IMR-90 (cell line): ENCODE measurements at regions not wholly inside any gene's neighbourhood (a gene's known extent, or its start where the extent isn't known, plus 50 kb on each side); places are given as distances from the start of the nearest gene placed in this dataset.

Source experiments
- ATAC-seq: fragments of 200-7000 bp; cut with Tn5 transposase; 2 replicates; pipeline ENCODE4 v1.9.1; 2020; ENCODE audit warnings: low read depth, mild to moderate bottlenecking, moderate library complexity
- BruUV-seq: library from RNA; stranded (reverse); fragments of 400-500 nt; replicated peaks from 2 replicates; lab custom pipeline; 2021; lab: Mats Ljungman, UMichigan
- CTCF ChIA-PET: fragments of 300-600 bp; formaldehyde crosslinking; extraction: SDS; loops from one replicate; lab custom pipeline; 2021; ENCODE audit warnings: antibody characterized with exemption; lab: Yijun Ruan, JAX
- POLR2A ChIA-PET: fragments of 300-600 bp; sonication (Branson Sonifier 250); formaldehyde crosslinking; loops from one replicate; lab custom pipeline; 2022; ENCODE audit warnings: antibody characterized with exemption; ENCODE audit not compliant: unreplicated experiment; lab: Charles Lee
- DNase-seq: peaks from one replicate; pipeline ENCODE4 v3.0.0; 2013
- H2AFZ ChIP-seq: replicated peaks from 2 replicates; pipeline ENCODE3; 2013; ENCODE audit warnings: low read length, mild to moderate bottlenecking; ENCODE audit not compliant: poor library complexity
- H2AK5ac ChIP-seq: 2 replicates; pipeline ENCODE4 v1.6.1; 2013; ENCODE audit warnings: low read depth, low read length, inconsistent platforms
- H2AK9ac ChIP-seq: replicated peaks from 2 replicates; pipeline ENCODE3; 2013; ENCODE audit warnings: mild to moderate bottlenecking, low read depth, low read length, moderate library complexity; ENCODE audit not compliant: poor library complexity
- H2BK120ac ChIP-seq: 2 replicates; pipeline ENCODE4 v1.6.1; 2013; ENCODE audit warnings: low read depth, low read length, inconsistent platforms
- H2BK15ac ChIP-seq: 3 replicates; pipeline ENCODE4 v1.6.1; 2013; ENCODE audit warnings: low read depth, low read length, inconsistent platforms
- H2BK20ac ChIP-seq: 2 replicates; pipeline ENCODE4 v1.6.1; 2013; ENCODE audit warnings: low read depth, mild to moderate bottlenecking, inconsistent platforms, low read length, moderate library complexity
- H2BK5ac ChIP-seq: 2 replicates; pipeline ENCODE4 v1.6.1; 2013; ENCODE audit warnings: mild to moderate bottlenecking, low read depth, low read length, inconsistent platforms; ENCODE audit not compliant: poor library complexity, severe bottlenecking
- H3K14ac ChIP-seq: replicated peaks from 2 replicates; pipeline ENCODE4 v1.6.1; 2013; ENCODE audit warnings: low read depth, low read length, inconsistent platforms
- H3K18ac ChIP-seq: 2 replicates; pipeline ENCODE4 v1.6.1; 2013; ENCODE audit warnings: low read depth, low read length, control low read depth
- H3K23ac ChIP-seq: 2 replicates; pipeline ENCODE4 v1.6.1; 2013; ENCODE audit warnings: low read depth, low read length, inconsistent platforms
- H3K27ac ChIP-seq: 2 replicates; pipeline ENCODE4 v1.5.1; 2013; ENCODE audit warnings: mild to moderate bottlenecking, control low read depth, low read length; ENCODE audit not compliant: insufficient read depth
- H3K27me3 ChIP-seq: 2 replicates; pipeline ENCODE4 v1.6.1; 2013; ENCODE audit warnings: low read length; ENCODE audit not compliant: control insufficient read depth, insufficient read depth
- H3K36me3 ChIP-seq: 2 replicates; pipeline ENCODE4 v1.6.1; 2013; ENCODE audit warnings: low read length, mixed read lengths; ENCODE audit not compliant: control insufficient read depth, insufficient read depth
- H3K4ac ChIP-seq: 2 replicates; pipeline ENCODE4 v1.6.1; 2013; ENCODE audit warnings: low read depth, low read length, inconsistent platforms
- H3K4me1 ChIP-seq: 2 replicates; pipeline ENCODE4 v1.6.1; 2013; ENCODE audit warnings: low read length, mixed read lengths; ENCODE audit not compliant: control insufficient read depth, insufficient read depth
- H3K4me2 ChIP-seq: 2 replicates; pipeline ENCODE4 v1.6.1; 2013; ENCODE audit warnings: low read depth, mild to moderate bottlenecking, control low read depth, low read length, moderate library complexity
- H3K4me3 ChIP-seq: 2 replicates; pipeline ENCODE4 v1.5.1; 2013; ENCODE audit warnings: low read depth, mild to moderate bottlenecking, control low read depth, low read length, moderate library complexity; ENCODE audit not compliant: insufficient read depth
- H3K56ac ChIP-seq: 2 replicates; pipeline ENCODE4 v1.6.1; 2013; ENCODE audit warnings: low read length, inconsistent platforms; ENCODE audit not compliant: insufficient read depth; ENCODE audit errors: extremely low read depth
- H3K79me1 ChIP-seq, 2 experiments: 2 replicates each; pipeline ENCODE4 v1.6.1; 2013; ENCODE audit warnings: low read length in 2 of 2, inconsistent platforms in 1 of 2, low read depth in 1 of 2
- H3K9ac ChIP-seq: 2 replicates; pipeline ENCODE4 v1.6.1; 2013; ENCODE audit warnings: low read depth, low read length, control low read depth
- H3K9me1 ChIP-seq: 2 replicates; pipeline ENCODE4 v1.6.1; 2013; ENCODE audit warnings: low read length, inconsistent platforms; ENCODE audit not compliant: insufficient read depth
- H3K9me3 ChIP-seq: 2 replicates; pipeline ENCODE4 v1.6.1; 2013; ENCODE audit warnings: low read length; ENCODE audit not compliant: control insufficient read depth, insufficient read depth
- H4K20me1 ChIP-seq: 2 replicates; pipeline ENCODE4 v1.6.1; 2013; ENCODE audit warnings: low read length, inconsistent platforms; ENCODE audit not compliant: insufficient read depth
- H4K5ac ChIP-seq: 2 replicates; pipeline ENCODE4 v1.6.1; 2013; ENCODE audit warnings: mild to moderate bottlenecking, low read depth, low read length, control low read depth
- H4K8ac ChIP-seq, 2 experiments: 2 replicates each; pipeline ENCODE4 v1.6.1; 2013; ENCODE audit warnings: low read depth in 2 of 2, low read length in 2 of 2, control low read depth in 1 of 2, inconsistent platforms in 1 of 2
- H4K91ac ChIP-seq: 2 replicates; pipeline ENCODE4 v1.6.1; 2013; ENCODE audit warnings: low read depth, low read length, inconsistent platforms; ENCODE audit not compliant: insufficient read depth
- BHLHE40 ChIP-seq: fragments of 150-350 bp; IDR thresholded peaks from 2 replicates; pipeline ENCODE4 v1.6.1; 2016; ENCODE audit warnings: mild to moderate bottlenecking, low read depth, low read length
- CEBPB ChIP-seq: IDR thresholded peaks from 2 replicates; pipeline ENCODE4 v1.6.1; 2012; ENCODE audit warnings: low read depth, low read length, improper control_type of control experiment
- CHD1 ChIP-seq: IDR thresholded peaks from 2 replicates; pipeline ENCODE4 v1.6.1; 2012; ENCODE audit warnings: low read depth, low read length, improper control_type of control experiment
- ELK1 ChIP-seq: fragments of 150-350 bp; IDR thresholded peaks from 2 replicates; pipeline ENCODE4 v1.6.1; 2016; ENCODE audit warnings: low read depth, mild to moderate bottlenecking, low read length, moderate library complexity, borderline replicate concordance
- FOS ChIP-seq: fragments of 150-350 bp; IDR thresholded peaks from 2 replicates; pipeline ENCODE4 v1.6.1; 2016; ENCODE audit warnings: low read depth, low read length
- MAFK ChIP-seq: IDR thresholded peaks from 2 replicates; pipeline ENCODE4 v1.6.1; 2012; ENCODE audit warnings: low read depth, low read length, improper control_type of control experiment
- MXI1 ChIP-seq: IDR thresholded peaks from 2 replicates; pipeline ENCODE4 v1.6.1; 2012; ENCODE audit warnings: low read depth, mild to moderate bottlenecking, low read length, moderate library complexity, borderline replicate concordance
- POLR2A ChIP-seq: IDR thresholded peaks from 2 replicates; pipeline ENCODE4 v1.6.1; 2012; ENCODE audit warnings: mild to moderate bottlenecking, low read depth, low read length
- RAD21 ChIP-seq: IDR thresholded peaks from 2 replicates; pipeline ENCODE4 v1.6.1; 2012; ENCODE audit warnings: low read length, improper control_type of control experiment
- RCOR1 ChIP-seq: IDR thresholded peaks from 2 replicates; pipeline ENCODE4 v1.6.1; 2012; ENCODE audit warnings: mild to moderate bottlenecking, low read length, improper control_type of control experiment; ENCODE audit not compliant: insufficient replicate concordance
- RFX5 ChIP-seq: IDR thresholded peaks from 2 replicates; pipeline ENCODE4 v1.8.0; 2012; ENCODE audit warnings: low read depth, mild to moderate bottlenecking, low read length, moderate library complexity
- SMC3 ChIP-seq: fragments of 150-350 bp; IDR thresholded peaks from 2 replicates; pipeline ENCODE4 v1.6.1; 2016; ENCODE audit warnings: low read depth, mild to moderate bottlenecking, antibody characterized with exemption, low read length, moderate library complexity
- USF2 ChIP-seq: fragments of 150-350 bp; IDR thresholded peaks from 2 replicates; pipeline ENCODE4 v1.6.1; 2017; ENCODE audit warnings: mild to moderate bottlenecking, antibody characterized with exemption, low read length, low read depth
- WGBS, 2 experiments: methylation state at CpG; one replicate each; pipeline versions ENCODE4 v1.1.5 to v1.1.7; 2013; ENCODE audit warnings: missing lambda C conversion rate in 2 of 2; ENCODE audit not compliant: insufficient read length in 1 of 2; ENCODE audit errors: extremely low coverage in 2 of 2; 5-methylcytosine and 5-hydroxymethylcytosine counted together
- dilution Hi-C: fragments of 300-500 bp; cut with HindIII; formaldehyde crosslinking; loops from one replicate; pipeline ENCODE4 v1.14.3; 2018; ENCODE audit warnings: low sequenced_read_pairs; ENCODE audit not compliant: unreplicated experiment
- in situ Hi-C: fragments of 300-500 bp; cut with MboI; formaldehyde crosslinking; loops from 3 replicates; pipeline ENCODE4 v1.14.3; 2019; ENCODE audit warnings: low sequenced_read_pairs, inconsistent platforms, mixed read lengths
- intact Hi-C: fragments of 100-400 bp; cut with micrococcal nuclease; formaldehyde crosslinking; loops from 2 replicates; pipeline ENCODE4 v1.10.0; 2022

- no peak for TF ChIP-seq USF2
- no peak for TF ChIP-seq RAD21
- no peak for TF ChIP-seq MAFK
- no peak for TF ChIP-seq FOS
- TF ChIP-seq CHD1 = no peak
- no peak for TF ChIP-seq ELK1
- TF ChIP-seq MXI1 = no peak
- no peak for TF ChIP-seq SMC3
- no peak for TF ChIP-seq RCOR1
- TF ChIP-seq BHLHE40 = no peak
- no peak for TF ChIP-seq RFX5
- TF ChIP-seq CEBPB = no peak
- no peak for TF ChIP-seq POLR2A
- no TSS peak for BruUV-seq
- no peaks in the 10 kb centered on the region for H3K9me1 ChIP-seq
- no peak overlapping the region for H2BK120ac ChIP-seq
- H3K4me2 ChIP-seq = no peak overlapping the region
- H3K14ac ChIP-seq = no peak overlapping the region
- no peak overlapping the region for H3K4ac ChIP-seq
- no peaks in the 10 kb centered on the region for H3K9me3 ChIP-seq
- no peaks in the 10 kb centered on the region for H4K20me1 ChIP-seq
- no peak overlapping the region for H4K8ac ChIP-seq
- H3K36me3 ChIP-seq = no peaks in the 10 kb centered on the region
- ChIA-PET POLR2A (no interaction called here), CTCF (no interaction called here)
- no peak overlapping the region for H2BK15ac ChIP-seq
- H2BK5ac ChIP-seq = no peak overlapping the region
- H3K23ac ChIP-seq = no peak overlapping the region
- no peak overlapping the region for H3K27ac ChIP-seq
- H2AFZ ChIP-seq = no peak overlapping the region
- no peaks in the 10 kb centered on the region for H3K4me1 ChIP-seq
- in situ Hi-C loops (no loop called here), intact Hi-C loops (no loop called here), dilution Hi-C loops (no loop called here)
- no peak overlapping the region for H2AK5ac ChIP-seq
- no peak overlapping the region for H3K56ac ChIP-seq
- no peak for DNase-seq
- H3K9ac ChIP-seq = no peak overlapping the region
- H3K4me3 ChIP-seq = no peak overlapping the region
- no peaks in the 10 kb centered on the region for H3K79me1 ChIP-seq
- H4K91ac ChIP-seq = no peak overlapping the region
- 67% methylated on average over 3 of the region's 4 CpGs; no CpG with 5 or more reads in 1 of the 2 experiments for WGBS, 2 experiments
- no peak overlapping the region for H2BK20ac ChIP-seq
- no peak overlapping the region for H4K5ac ChIP-seq
- H3K18ac ChIP-seq = no peak overlapping the region
- peaks cover 23% of the 10 kb centered on the region for H3K27me3 ChIP-seq
- no peak overlapping the region for H2AK9ac ChIP-seq
- ATAC-seq = no peak
Measured at GRCh38 chr12:111029305-111029704, 108.9 kb upstream of the MYL2 start.
